A549 (cell line): ENCODE measurements at regions not wholly inside any gene's neighbourhood (a gene's known extent, or its start where the extent isn't known, plus 50 kb on each side); places are given as distances from the start of the nearest gene placed in this dataset.

Experiments used
- ATAC-seq, 2 experiments: fragments of 200-7000 bp in 1 of 2; fragments of >200 bp in 1 of 2; cut with Nextera tagmentation in 1 of 2; cut with Tn5 transposase in 1 of 2; 3 replicates each; pipeline versions ENCODE4 v1.8.0 to v1.9.1; 2018 to 2020; ENCODE audit warnings: mild to moderate bottlenecking in 1 of 2, moderate library complexity in 1 of 2
- CTCF ChIA-PET: fragments of 300-600 bp; sonication (Branson Sonifier 250); formaldehyde crosslinking; extraction: SDS; loops from one replicate; lab custom pipeline; 2021; ENCODE audit warnings: antibody characterized with exemption, inconsistent platforms; lab: Yijun Ruan, JAX
- POLR2A ChIA-PET: fragments of 350-600 bp; formaldehyde crosslinking; extraction: SDS; loops from one replicate; lab custom pipeline; 2021; ENCODE audit warnings: antibody characterized with exemption, inconsistent platforms; lab: Yijun Ruan, JAX
- DNase-seq, 2 experiments: peaks; one replicate each; pipeline versions ENCODE4 v3.0.0 to v3.0.0-alpha.2; 2011 to 2016; ENCODE audit warnings: low read depth in 1 of 2, low spot score in 1 of 2
- FAIRE-seq: peaks from 2 replicates; lab custom pipeline; 2011; peaks lifted over from hg19 to GRCh38; lab: Jason Lieb, UNC
- H3K27ac ChIP-seq, 2 experiments: fragments of >200 bp; sonication (Bioruptor Twin); formaldehyde crosslinking; 3 replicates each; pipeline ENCODE4 v1.5.1; 2016 to 2017
- H3K4me1 ChIP-seq: fragments of >200 bp; sonication (Bioruptor Twin); formaldehyde crosslinking; 3 replicates; pipeline ENCODE4 v1.6.1; 2016
- H3K4me2 ChIP-seq: fragments of >200 bp; sonication (Bioruptor Twin); formaldehyde crosslinking; 3 replicates; pipeline ENCODE4 v1.6.1; 2016
- H3K4me3 ChIP-seq: fragments of >200 bp; sonication (Bioruptor Twin); formaldehyde crosslinking; 3 replicates; pipeline ENCODE4 v1.5.1; 2016
- H3K9me3 ChIP-seq: fragments of >200 bp; sonication (Bioruptor Twin); formaldehyde crosslinking; 3 replicates; pipeline ENCODE4 v1.6.1; 2016
- BCL3 ChIP-seq: fragments of >200 bp; sonication (Bioruptor Twin); formaldehyde crosslinking; IDR thresholded peaks from 3 replicates; pipeline ENCODE4 v1.6.1; 2016
- CTCF ChIP-seq: fragments of >200 bp; sonication (Bioruptor Twin); formaldehyde crosslinking; IDR thresholded peaks from 3 replicates; pipeline ENCODE4 v1.5.1; 2016
- EHF ChIP-seq: fragments of 250-450 bp; sonication (Bioruptor Pico); IDR thresholded peaks from 2 replicates; pipeline ENCODE4 v1.5.0; 2020; ENCODE audit warnings: mild to moderate bottlenecking
- EHMT2 ChIP-seq: fragments of 200-600 bp; sonication (generic); IDR thresholded peaks from 2 replicates; pipeline ENCODE4 v1.6.1; 2016; ENCODE audit warnings: antibody characterized with exemption, low read depth, mild to moderate bottlenecking, moderate library complexity
- ELK1 ChIP-seq: fragments of 150-350 bp; IDR thresholded peaks from 2 replicates; pipeline ENCODE4 v1.6.1; 2014; ENCODE audit warnings: low read depth, mild to moderate bottlenecking, low read length
- EP300 ChIP-seq, 2 experiments: fragments of >200 bp; sonication (Bioruptor Twin); formaldehyde crosslinking; IDR thresholded peaks; 2 replicates in 1 of 2; 3 replicates in 1 of 2; pipeline ENCODE4 v1.6.1; 2016 to 2017
- ESRRA ChIP-seq: fragments of 150-350 bp; IDR thresholded peaks from 2 replicates; pipeline ENCODE4 v1.6.1; 2014; ENCODE audit warnings: mild to moderate bottlenecking, low read length, borderline replicate concordance
- HDAC2 ChIP-seq: fragments of 200-600 bp; sonication (generic); IDR thresholded peaks from 2 replicates; pipeline ENCODE4 v1.6.1; 2016
- HES2 ChIP-seq: fragments of >200 bp; sonication (Bioruptor Twin); formaldehyde crosslinking; IDR thresholded peaks from 2 replicates; pipeline ENCODE4 v1.6.1; 2016
- HEYL ChIP-seq: fragments of 250-450 bp; sonication (Bioruptor Pico); IDR thresholded peaks from 2 replicates; pipeline ENCODE4 v1.8.0; 2021; ENCODE audit warnings: mild to moderate bottlenecking, moderate library complexity
- HOXB5 ChIP-seq: fragments of 250-450 bp; sonication (Bioruptor Pico); IDR thresholded peaks from 2 replicates; pipeline ENCODE4 v1.5.0; 2020; ENCODE audit warnings: mild to moderate bottlenecking, moderate library complexity
- KDM1A ChIP-seq: fragments of 200-600 bp; sonication (generic); IDR thresholded peaks from 2 replicates; pipeline ENCODE4 v1.6.1; 2016; ENCODE audit warnings: low read depth, mild to moderate bottlenecking
- MAFK ChIP-seq: fragments of 450-650 bp; IDR thresholded peaks from 2 replicates; pipeline ENCODE4 v1.6.1; 2014; ENCODE audit not compliant: partially characterized antibody
- NFE2L2 ChIP-seq: fragments of 150-350 bp; conservative IDR thresholded peaks from 2 replicates; pipeline ENCODE4 v1.6.1; 2014; ENCODE audit warnings: low read length
- NPAS2 ChIP-seq: fragments of 250-450 bp; sonication (Bioruptor Pico); IDR thresholded peaks from 2 replicates; pipeline ENCODE4 v1.8.0; 2022; ENCODE audit warnings: mild to moderate bottlenecking, moderate library complexity, borderline replicate concordance
- POLR2A ChIP-seq: IDR thresholded peaks from 2 replicates; pipeline ENCODE4 v1.6.1; 2012; ENCODE audit warnings: mild to moderate bottlenecking, low read length
- RAD21 ChIP-seq, 2 experiments: fragments of >200 bp in 1 of 2; sonication (Bioruptor Twin) in 1 of 2; formaldehyde crosslinking in 1 of 2; IDR thresholded peaks in 1 of 2; conservative IDR thresholded peaks in 1 of 2; 2 replicates in 1 of 2; 3 replicates in 1 of 2; pipeline ENCODE4 v1.6.1; 2012 to 2018; ENCODE audit warnings: inconsistent platforms in 1 of 2
- RNF2 ChIP-seq: fragments of 200-600 bp; sonication (generic); IDR thresholded peaks from 2 replicates; pipeline ENCODE4 v1.6.1; 2016; ENCODE audit warnings: low read depth, mild to moderate bottlenecking, antibody characterized with exemption, moderate library complexity, borderline replicate concordance
- SMC3 ChIP-seq: fragments of >200 bp; sonication (Bioruptor Twin); formaldehyde crosslinking; IDR thresholded peaks from 3 replicates; pipeline ENCODE4 v1.6.1; 2018; ENCODE audit warnings: inconsistent platforms
- WGBS: methylation state at CpG from one replicate; pipeline ENCODE4 v1.1.6; 2017; ENCODE audit errors: missing lambda C conversion rate; 5-methylcytosine and 5-hydroxymethylcytosine counted together
- TF ChIP-seq, protein P1 (sequence below): fragments of 250-450 bp; sonication (Bioruptor Pico); IDR thresholded peaks from 2 replicates; pipeline ENCODE4 v1.5.0; 2021; ENCODE audit warnings: mild to moderate bottlenecking, moderate library complexity, borderline replicate concordance

- WGBS = 93% methylated on average over 5 of the region's 5 CpGs
- FAIRE-seq = no peak
- H3K27ac ChIP-seq = peak overlapping the region in 1 of 2 experiments; percentile 73; a peak in 4 of 6 replicates
- no peak overlapping the region for H3K4me2 ChIP-seq
- no peaks in the 10 kb centered on the region for H3K9me3 ChIP-seq
- peaks cover 29% of the 10 kb centered on the region for H3K4me1 ChIP-seq
- no peak overlapping the region for H3K4me3 ChIP-seq
- no peak for DNase-seq
- CTCF ChIA-PET = interaction anchor here (1.5 kb wide), 1 partner anchor 127 kb away, joined by 3 read pairs; no protein-coding TSS in a partner anchor
- POLR2A ChIA-PET = interaction anchor here (0.7 kb wide), 1 partner anchor 235 kb away, joined by 3 read pairs; no protein-coding TSS in a partner anchor
- no peak for ATAC-seq
- no peak for TF ChIP-seq KDM1A
- no peak for TF ChIP-seq HOXB5 (CRISPR knock-in tag)
- TF ChIP-seq ESRRA = no peak
- TF ChIP-seq, protein P1, sequence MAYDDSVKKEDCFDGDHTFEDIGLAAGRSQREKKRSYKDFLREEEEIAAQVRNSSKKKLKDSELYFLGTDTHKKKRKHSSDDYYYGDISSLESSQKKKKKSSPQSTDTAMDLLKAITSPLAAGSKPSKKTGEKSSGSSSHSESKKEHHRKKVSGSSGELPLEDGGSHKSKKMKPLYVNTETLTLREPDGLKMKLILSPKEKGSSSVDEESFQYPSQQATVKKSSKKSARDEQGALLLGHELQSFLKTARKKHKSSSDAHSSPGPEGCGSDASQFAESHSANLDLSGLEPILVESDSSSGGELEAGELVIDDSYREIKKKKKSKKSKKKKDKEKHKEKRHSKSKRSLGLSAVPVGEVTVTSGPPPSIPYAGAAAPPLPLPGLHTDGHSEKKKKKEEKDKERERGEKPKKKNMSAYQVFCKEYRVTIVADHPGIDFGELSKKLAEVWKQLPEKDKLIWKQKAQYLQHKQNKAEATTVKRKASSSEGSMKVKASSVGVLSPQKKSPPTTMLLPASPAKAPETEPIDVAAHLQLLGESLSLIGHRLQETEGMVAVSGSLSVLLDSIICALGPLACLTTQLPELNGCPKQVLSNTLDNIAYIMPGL (CRISPR knock-in tag) = no peak
- TF ChIP-seq SMC3 = no peak
- no peak for TF ChIP-seq MAFK
- no peak for TF ChIP-seq RAD21 (conservative IDR thresholded peaks at IDR 0.05 in 1 of 2, IDR thresholded peaks at IDR 0.05 in 1 of 2)
- no peak for TF ChIP-seq BCL3
- no peak for TF ChIP-seq HDAC2
- TF ChIP-seq HES2 = no peak
- TF ChIP-seq NFE2L2 = no peak
- TF ChIP-seq EHMT2 = no peak
Observed at GRCh38 chr10:33506838-33507661, 172.6 kb upstream of the NRP1 start.

- DNase-seq (no peak), FAIRE-seq (no peak), ATAC-seq (no peak)
- 78% methylated on average over 2 of the region's 2 CpGs for WGBS
- TF ChIP-seq CTCF (no peak), EP300 (IDR thresholded peaks at IDR 0.05) (no peak), NPAS2 (CRISPR knock-in tag) (no peak), RNF2 (no peak), KDM1A (no peak), POLR2A (no peak), EHF (CRISPR knock-in tag) (no peak)
- Histone ChIP-seq H3K4me1 (peaks cover 29% of the 10 kb centered on the region), H3K27ac (no peak overlapping the region), H3K4me3 (no peak overlapping the region), H3K4me2 (no peak overlapping the region), H3K9me3 (no peaks in the 10 kb centered on the region)
- CTCF ChIA-PET = no interaction called here
- POLR2A ChIA-PET = no interaction called here
Observed at GRCh38 chr10:33506391-33506790, 171.9 kb upstream of the NRP1 start.

GRCh38 chr10:33501161-33501560 lies 166.7 kb upstream of the NRP1 start:
- TF ChIP-seq HEYL (CRISPR knock-in tag) (no peak), ELK1 (no peak)
- Histone ChIP-seq H3K4me3 (no peak overlapping the region), H3K4me1 (no peaks in the 10 kb centered on the region), H3K27ac (no peak overlapping the region), H3K9me3 (no peaks in the 10 kb centered on the region), H3K4me2 (no peak overlapping the region)
- WGBS = 89% methylated on average over 1 of the region's 1 CpG
- no peak for ATAC-seq
- FAIRE-seq = no peak
- CTCF ChIA-PET = interaction anchor here (1.2 kb wide), 1 partner anchor 15 kb away, joined by 3 read pairs; no protein-coding TSS in a partner anchor
- no peak for DNase-seq
- POLR2A ChIA-PET = no interaction called here
